ENCODE measurements at regions not wholly inside any gene's neighbourhood (a gene's known extent, or its start where the extent isn't known, plus 50 kb on each side); places are given as distances from the start of the nearest gene placed in this dataset.
A peak's percentile ranks its signal among the peaks of the same experiment; 100 is the strongest.
"Not testable (repeated sequence)": the region's sequence is repeated elsewhere in the genome, so short reads cannot be mapped to it uniquely, and the experiment has no call there.

GRCh38 chr11:33532720-33533385 lies 167.8 kb downstream of the C11orf91 start:
- DNase-seq (ENCODE audit: insufficient read length, low spot score): no peak
- no peak for FAIRE-seq

GRCh38 chr11:33532257-33532656 lies 168.4 kb downstream of the C11orf91 start:
- DNase-seq (ENCODE audit: insufficient read length, low spot score) (no peak), FAIRE-seq (no peak)

GRCh38 chr11:33531743-33532181 lies 168.9 kb downstream of the C11orf91 start:
- FAIRE-seq: no peak
- DNase-seq (ENCODE audit: insufficient read length, low spot score): no peak

- FAIRE-seq (no peak), DNase-seq (ENCODE audit: insufficient read length, low spot score) (no peak)
These were observed 169.8 kb downstream of the C11orf91 start for GRCh38 chr11:33530815-33531214.

GRCh38 chr11:33529461-33529860 lies 171.2 kb downstream of the C11orf91 start:
- FAIRE-seq (no peak), DNase-seq (ENCODE audit: insufficient read length, low spot score) (no peak)

GRCh38 chr11:33527738-33528137 lies 172.9 kb downstream of the C11orf91 start:
- not testable (repeated sequence) for FAIRE-seq

GRCh38 chr11:33525789-33526188 lies 174.8 kb downstream of the C11orf91 start:
- no peak for DNase-seq (ENCODE audit: insufficient read length, low spot score)
- no peak for FAIRE-seq

More at GRCh38 chr11:33527738-33528137, 172.9 kb downstream of the C11orf91 start:
- DNase-seq (ENCODE audit: insufficient read length, low spot score): not testable (repeated sequence)

- FAIRE-seq (no peak), DNase-seq (ENCODE audit: insufficient read length, low spot score) (no peak)
These were observed 179.2 kb downstream of the C11orf91 start for GRCh38 chr11:33521384-33521783.

GRCh38 chr11:33520112-33520511 lies 180.5 kb downstream of the C11orf91 start:
- FAIRE-seq (no peak), DNase-seq (ENCODE audit: insufficient read length, low spot score) (no peak)

GRCh38 chr11:33515347-33515746 lies 185.3 kb downstream of the C11orf91 start:
- no peak for FAIRE-seq
- DNase-seq (ENCODE audit: insufficient read length, low spot score): no peak

- DNase-seq (ENCODE audit: insufficient read length, low spot score) (no peak), FAIRE-seq (no peak)
These were observed 186.3 kb downstream of the C11orf91 start for GRCh38 chr11:33514079-33514925.

GRCh38 chr11:33509632-33510031 lies 191.0 kb downstream of the C11orf91 start:
- FAIRE-seq (no peak), DNase-seq (ENCODE audit: insufficient read length, low spot score) (no peak)

GRCh38 chr11:33507967-33508366 lies 192.7 kb downstream of the C11orf91 start:
- FAIRE-seq: no peak
- DNase-seq (ENCODE audit: insufficient read length, low spot score): no peak

GRCh38 chr11:33507356-33507755 lies 193.3 kb downstream of the C11orf91 start:
- DNase-seq (ENCODE audit: insufficient read length, low spot score): no peak
- no peak for FAIRE-seq

- no peak for FAIRE-seq
These were observed 195.5 kb downstream of the C11orf91 start for GRCh38 chr11:33505093-33505492.

GRCh38 chr11:33500861-33501479 lies 199.7 kb downstream of the C11orf91 start:
- no peak for DNase-seq (ENCODE audit: insufficient read length, low spot score)
- peak; percentile 56 for FAIRE-seq

More at GRCh38 chr11:33505093-33505492, 195.5 kb downstream of the C11orf91 start:
- no peak for DNase-seq (ENCODE audit: insufficient read length, low spot score)

- FAIRE-seq (no peak), DNase-seq (ENCODE audit: insufficient read length, low spot score) (no peak)
These were observed 200.3 kb downstream of the C11orf91 start for GRCh38 chr11:33500332-33500731.

- FAIRE-seq: no peak
- no peak for DNase-seq (ENCODE audit: insufficient read length, low spot score)
These were observed 208.0 kb downstream of the C11orf91 start for GRCh38 chr11:33492596-33492995.

GRCh38 chr11:33490842-33491370 lies 209.7 kb downstream of the C11orf91 start:
- DNase-seq (ENCODE audit: insufficient read length, low spot score): no peak
- FAIRE-seq: no peak

GRCh38 chr11:33488971-33489370 lies 211.7 kb downstream of the C11orf91 start:
- no peak for DNase-seq (ENCODE audit: insufficient read length, low spot score)
- no peak for FAIRE-seq

GRCh38 chr11:33480626-33481025 lies 220.0 kb downstream of the C11orf91 start:
- DNase-seq (ENCODE audit: insufficient read length, low spot score): no peak
- FAIRE-seq: no peak

Data from GM19239 (cell line).